OCI-LY7 (cell line): ENCODE measurements at regions not wholly inside any gene's neighbourhood (a gene's known extent, or its start where the extent isn't known, plus 50 kb on each side); places are given as distances from the start of the nearest gene placed in this dataset.

ENCODE experiments used
- BruUV-seq: library from RNA; stranded (reverse); fragments of 400-500 nt; replicated peaks from 2 replicates; lab custom pipeline; 2021; lab: Mats Ljungman, UMichigan
- CTCF ChIA-PET: fragments of 300-600 bp; sonication (Branson Sonifier 250); formaldehyde crosslinking; loops from one replicate; lab custom pipeline; 2022; ENCODE audit warnings: antibody characterized with exemption; ENCODE audit not compliant: unreplicated experiment; lab: Charles Lee
- POLR2A ChIA-PET: fragments of 300-600 bp; sonication (Branson Sonifier 250); formaldehyde crosslinking; loops from one replicate; lab custom pipeline; 2022; ENCODE audit warnings: antibody characterized with exemption; lab: Charles Lee
- DNase-seq: peaks from one replicate; pipeline ENCODE4 v3.0.0-alpha.2; 2015; ENCODE audit warnings: low spot score
- H2AFZ ChIP-seq: fragments of 200-600 bp; sonication (generic), shearing (Covaris generic); 2 replicates; pipeline ENCODE4 v1.6.1; 2014; ENCODE audit warnings: mild to moderate bottlenecking, antibody characterized with exemption, low read length, moderate library complexity
- H3K27ac ChIP-seq: fragments of 200-600 bp; sonication (generic); 2 replicates; pipeline ENCODE4 v1.5.1; 2014; ENCODE audit warnings: mixed run types, low read depth, mild to moderate bottlenecking, moderate library complexity, low read length, inconsistent platforms; ENCODE audit not compliant: poor library complexity, severe bottlenecking
- H3K36me3 ChIP-seq: fragments of 200-600 bp; sonication (generic); 2 replicates; pipeline ENCODE4 v1.6.1; 2014; ENCODE audit warnings: mild to moderate bottlenecking, antibody characterized with exemption, low read length, moderate library complexity, mixed read lengths; ENCODE audit not compliant: insufficient read depth
- H3K4me1 ChIP-seq: fragments of 200-600 bp; sonication (generic); 2 replicates; pipeline ENCODE4 v1.5.1; 2014; ENCODE audit warnings: mild to moderate bottlenecking, low read length; ENCODE audit not compliant: insufficient read depth, poor library complexity, severe bottlenecking
- H3K4me2 ChIP-seq: fragments of 200-600 bp; sonication (generic); 2 replicates; pipeline ENCODE4 v1.6.1; 2014; ENCODE audit warnings: mild to moderate bottlenecking, low read length
- H3K4me3 ChIP-seq: fragments of 200-600 bp; sonication (generic); 2 replicates; pipeline ENCODE4 v1.5.1; 2014; ENCODE audit warnings: mild to moderate bottlenecking, low read depth, low read length; ENCODE audit not compliant: poor library complexity, severe bottlenecking
- H3K79me2 ChIP-seq: fragments of 200-600 bp; sonication (generic); 2 replicates; pipeline ENCODE4 v1.6.1; 2016; ENCODE audit warnings: low read depth, mild to moderate bottlenecking, low read length, moderate library complexity, mixed read lengths; ENCODE audit not compliant: insufficient read depth
- H3K9me2 ChIP-seq: fragments of 200-600 bp; sonication (generic); 2 replicates; pipeline ENCODE4 v1.6.1; 2016; ENCODE audit warnings: mild to moderate bottlenecking, low read length, mixed read lengths; ENCODE audit not compliant: insufficient read depth
- H3K9me3 ChIP-seq: fragments of 200-600 bp; sonication (generic); 2 replicates; pipeline ENCODE4 v1.6.1; 2014; ENCODE audit warnings: mild to moderate bottlenecking, mixed run types, low read length, mixed read lengths
- H4K20me1 ChIP-seq: fragments of 200-600 bp; sonication (generic); 2 replicates; pipeline ENCODE4 v1.6.1; 2014; ENCODE audit warnings: mild to moderate bottlenecking, antibody characterized with exemption, low read length, moderate library complexity, mixed read lengths; ENCODE audit not compliant: insufficient read depth
- CTCF ChIP-seq: fragments of 200-600 bp; sonication (generic); conservative IDR thresholded peaks from 2 replicates; pipeline ENCODE4 v1.5.1; 2014; ENCODE audit warnings: mild to moderate bottlenecking, antibody characterized with exemption, low read length, moderate library complexity, mixed read lengths
- EZH2phosphoT487 ChIP-seq: fragments of 200-600 bp; sonication (generic); IDR thresholded peaks from 2 replicates; pipeline ENCODE4 v1.6.1; 2018; ENCODE audit warnings: low read depth, borderline replicate concordance, mild to moderate bottlenecking, mixed run types, antibody characterized with exemption, low read length, moderate library complexity, mixed read lengths
- intact Hi-C: fragments of 100-400 bp; cut with micrococcal nuclease; formaldehyde crosslinking; loops from one replicate; pipeline ENCODE4 v1.10.0; 2022; ENCODE audit not compliant: unreplicated experiment

GRCh38 chr10:3411044-3411443 lies 238.5 kb upstream of the PITRM1 start:
- Histone ChIP-seq H3K79me2 (no peaks in the 10 kb centered on the region), H2AFZ (no peak overlapping the region), H3K4me3 (no peak overlapping the region), H3K27ac (no peak overlapping the region), H3K9me3 (peaks cover 7% of the 10 kb centered on the region; the same call in 1 of the 2 replicates), H4K20me1 (no peaks in the 10 kb centered on the region), H3K9me2 (no peaks in the 10 kb centered on the region), H3K36me3 (no peaks in the 10 kb centered on the region), H3K4me1 (no peaks in the 10 kb centered on the region), H3K4me2 (no peak overlapping the region)
- ChIA-PET POLR2A (no interaction called here), CTCF (no interaction called here)
- BruUV-seq: no TSS peak
- TF ChIP-seq EZH2phosphoT487: no peak
- TF ChIP-seq CTCF: no peak
- DNase-seq: no peak
- intact Hi-C loops: no loop called here

- no peak for DNase-seq
- H3K36me3 ChIP-seq: no peaks in the 10 kb centered on the region
- H3K27ac ChIP-seq: no peak overlapping the region
- peaks cover 7% of the 10 kb centered on the region; the same call in 1 of the 2 replicates for H3K9me3 ChIP-seq
- H3K79me2 ChIP-seq: no peaks in the 10 kb centered on the region
- H2AFZ ChIP-seq: no peak overlapping the region
- H3K4me1 ChIP-seq: no peaks in the 10 kb centered on the region
- TF ChIP-seq EZH2phosphoT487 (no peak), CTCF (no peak)
- H4K20me1 ChIP-seq: no peaks in the 10 kb centered on the region
- no peak overlapping the region for H3K4me3 ChIP-seq
- H3K9me2 ChIP-seq: no peaks in the 10 kb centered on the region
- intact Hi-C loops: no loop called here
- no peak overlapping the region for H3K4me2 ChIP-seq
- no TSS peak for BruUV-seq
- CTCF ChIA-PET: no interaction called here
- POLR2A ChIA-PET: interaction anchor here (1.3 kb wide), 1 partner anchor 9 kb away, joined by 3 read pairs; no protein-coding TSS in a partner anchor
Measured at GRCh38 chr10:3409928-3410327, 237.3 kb upstream of the PITRM1 start.

GRCh38 chr10:3408603-3409365 lies 236.2 kb upstream of the PITRM1 start:
- Histone ChIP-seq H3K4me1 (no peaks in the 10 kb centered on the region), H3K36me3 (no peaks in the 10 kb centered on the region), H2AFZ (no peak overlapping the region), H4K20me1 (no peaks in the 10 kb centered on the region), H3K9me2 (no peaks in the 10 kb centered on the region), H3K4me3 (no peak overlapping the region), H3K79me2 (no peaks in the 10 kb centered on the region), H3K4me2 (no peak overlapping the region), H3K27ac (no peak overlapping the region), H3K9me3 (peaks cover 7% of the 10 kb centered on the region; the same call in 1 of the 2 replicates)
- no TSS peak for BruUV-seq
- no peak for TF ChIP-seq CTCF
- TF ChIP-seq EZH2phosphoT487: no peak
- no peak for DNase-seq
- POLR2A ChIA-PET: interaction anchor here (1.3 kb wide), 1 partner anchor 10 kb away, joined by 3 read pairs; no protein-coding TSS in a partner anchor
- intact Hi-C loops: no loop called here
- CTCF ChIA-PET: interaction anchor here (0.7 kb wide), 1 partner anchor 127 kb away, joined by 3 read pairs; no protein-coding TSS in a partner anchor
